ENCODE measurements at regions not wholly inside any gene's neighbourhood (a gene's known extent, or its start where the extent isn't known, plus 50 kb on each side); places are given as distances from the start of the nearest gene placed in this dataset.
A peak's percentile ranks its signal among the peaks of the same experiment; 100 is the strongest.
"Not testable (repeated sequence)": the region's sequence is repeated elsewhere in the genome, so short reads cannot be mapped to it uniquely, and the experiment has no call there.

DNA sequence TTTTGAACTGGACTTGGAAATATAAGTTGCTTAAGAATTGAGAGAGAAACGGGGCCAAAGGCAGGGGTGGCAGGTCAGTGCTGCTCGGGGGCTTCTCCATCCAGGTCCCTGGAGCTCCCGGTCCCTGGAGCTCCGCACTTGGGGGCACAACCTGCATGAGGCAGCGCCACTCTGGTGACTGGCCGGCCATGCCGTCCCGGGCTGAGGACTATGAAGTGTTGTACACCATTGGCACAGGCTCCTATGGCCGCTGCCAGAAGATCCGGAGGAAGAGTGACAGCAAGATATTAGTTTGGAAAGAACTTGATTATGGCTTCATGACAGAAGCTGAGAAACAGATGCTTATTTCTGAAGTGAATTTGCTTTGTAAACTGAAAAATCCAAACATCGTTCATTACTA is 76.9 kb upstream of the POTEG start:
- ATAC-seq, H3K27ac Mint-ChIP-seq, H3K36me3 Mint-ChIP-seq, H3K27me3 Mint-ChIP-seq, POLR2A ChIA-PET, H3K9me3 Mint-ChIP-seq, H3K4me3 Mint-ChIP-seq, DNase-seq, H3K4me1 Mint-ChIP-seq: not testable (repeated sequence)

DNA sequence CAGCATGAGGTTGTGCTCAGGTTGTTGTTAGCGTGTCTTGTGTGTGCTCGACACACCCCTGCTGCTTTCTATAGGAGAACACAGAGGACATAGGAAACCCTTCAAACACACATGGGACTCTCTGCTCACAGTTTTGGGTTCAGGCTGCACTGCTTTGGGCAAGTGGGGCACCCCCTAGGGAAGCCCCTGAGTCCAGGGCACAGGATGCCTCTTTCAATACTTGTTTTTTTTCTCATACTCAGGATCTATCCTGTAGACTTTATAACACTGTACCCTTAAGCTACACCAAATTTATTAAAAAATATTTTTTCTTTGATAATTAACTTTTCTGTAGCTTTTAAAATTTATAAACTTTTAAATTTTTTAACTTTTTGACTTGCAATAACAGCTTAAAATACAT is 55.3 kb upstream of the POTEG start:
- DNase-seq, H3K9me3 Mint-ChIP-seq, H3K27ac Mint-ChIP-seq, ATAC-seq, H3K27me3 Mint-ChIP-seq, H3K4me1 Mint-ChIP-seq, H3K36me3 Mint-ChIP-seq, POLR2A ChIA-PET, H3K4me3 Mint-ChIP-seq: not testable (repeated sequence)

DNA sequence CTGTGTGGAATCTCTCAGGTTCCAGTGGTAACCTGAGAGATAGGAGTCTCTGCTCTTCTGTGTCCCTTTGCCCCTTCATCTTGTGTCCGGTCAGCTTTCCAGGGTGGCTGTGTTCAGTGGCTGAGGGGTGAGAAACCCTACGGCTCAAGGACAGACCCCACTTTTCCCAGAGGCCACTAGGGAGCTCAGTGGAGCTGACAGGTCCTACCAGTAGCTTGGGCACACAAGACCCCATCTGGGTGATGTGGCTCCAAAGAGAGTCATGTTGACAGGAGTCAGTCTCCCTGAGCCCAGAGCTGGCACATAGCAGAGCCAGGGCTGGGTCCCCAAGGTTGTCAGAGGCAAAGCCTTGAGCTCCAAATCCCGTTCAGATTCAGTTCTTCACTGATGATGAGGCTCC is 54.3 kb upstream of the POTEG start:
- H3K4me3 Mint-ChIP-seq, POLR2A ChIA-PET, ATAC-seq, H3K9me3 Mint-ChIP-seq, H3K36me3 Mint-ChIP-seq, H3K27me3 Mint-ChIP-seq, H3K27ac Mint-ChIP-seq, H3K4me1 Mint-ChIP-seq: not testable (repeated sequence)
- DNase-seq = peak in 1 of 10 donors; percentile 32

DNA sequence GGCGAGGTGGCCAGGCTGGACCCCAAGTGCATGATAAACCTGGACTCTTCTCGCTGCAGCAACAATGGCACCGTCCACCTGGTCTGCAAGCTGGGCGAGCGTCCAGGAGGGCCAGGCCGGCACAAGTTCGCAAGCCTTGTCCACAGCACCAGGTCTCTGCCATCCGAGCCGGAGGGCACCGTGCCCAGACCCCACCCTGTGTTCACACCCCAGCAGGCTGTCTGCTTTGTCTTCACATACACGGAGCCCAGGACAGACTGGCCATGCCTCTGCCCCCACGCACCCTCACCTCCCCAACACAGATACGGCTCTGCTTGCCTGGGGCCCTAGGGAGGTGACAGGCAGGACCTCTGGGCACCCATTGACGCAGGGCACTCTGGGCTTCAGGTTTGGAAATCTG is 53.5 kb upstream of the POTEG start:
- DNase-seq, H3K4me1 Mint-ChIP-seq, H3K36me3 Mint-ChIP-seq, ATAC-seq, H3K27ac Mint-ChIP-seq, POLR2A ChIA-PET, H3K27me3 Mint-ChIP-seq, H3K9me3 Mint-ChIP-seq, H3K4me3 Mint-ChIP-seq: not testable (repeated sequence)

GRCh38 chr14:19487265-19487664 is 53.1 kb upstream of the POTEG start:
- H3K4me1 Mint-ChIP-seq, POLR2A ChIA-PET, ATAC-seq, H3K4me3 Mint-ChIP-seq, H3K36me3 Mint-ChIP-seq, H3K27me3 Mint-ChIP-seq, H3K27ac Mint-ChIP-seq, H3K9me3 Mint-ChIP-seq: not testable (repeated sequence)
- DNase-seq = peak in 3 of 10 donors; percentile 1 to 54 (median 18)

DNA sequence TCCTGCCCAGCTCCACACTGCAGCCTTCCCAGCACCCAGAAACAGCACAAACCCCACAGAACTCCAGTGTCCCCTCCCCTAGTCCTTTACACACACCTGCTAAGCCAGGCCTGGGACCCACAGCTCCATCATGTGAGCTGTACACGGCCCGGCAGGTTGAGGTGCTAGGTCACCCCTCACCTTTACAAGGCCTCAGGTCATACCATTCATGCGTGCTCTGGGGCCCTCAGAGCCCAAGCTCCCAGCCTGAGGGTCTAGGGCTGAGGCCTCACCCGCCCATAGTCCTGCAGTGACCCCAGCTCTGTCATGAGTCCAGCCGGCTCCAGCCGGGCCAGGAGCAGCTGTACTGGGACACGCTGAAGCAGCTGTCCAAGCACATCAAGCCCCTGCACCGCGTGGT is 51.2 kb upstream of the POTEG start:
- ATAC-seq = peak in 1 of 2 donors; percentile 20
- H3K36me3 Mint-ChIP-seq, H3K9me3 Mint-ChIP-seq, POLR2A ChIA-PET, H3K27me3 Mint-ChIP-seq, H3K4me3 Mint-ChIP-seq, H3K4me1 Mint-ChIP-seq, H3K27ac Mint-ChIP-seq: not testable (repeated sequence)
- DNase-seq = peak in 1 of 10 donors; percentile 34
